ENCODE measurements at regions not wholly inside any gene's neighbourhood (a gene's known extent, or its start where the extent isn't known, plus 50 kb on each side); places are given as distances from the start of the nearest gene placed in this dataset.

DNA sequence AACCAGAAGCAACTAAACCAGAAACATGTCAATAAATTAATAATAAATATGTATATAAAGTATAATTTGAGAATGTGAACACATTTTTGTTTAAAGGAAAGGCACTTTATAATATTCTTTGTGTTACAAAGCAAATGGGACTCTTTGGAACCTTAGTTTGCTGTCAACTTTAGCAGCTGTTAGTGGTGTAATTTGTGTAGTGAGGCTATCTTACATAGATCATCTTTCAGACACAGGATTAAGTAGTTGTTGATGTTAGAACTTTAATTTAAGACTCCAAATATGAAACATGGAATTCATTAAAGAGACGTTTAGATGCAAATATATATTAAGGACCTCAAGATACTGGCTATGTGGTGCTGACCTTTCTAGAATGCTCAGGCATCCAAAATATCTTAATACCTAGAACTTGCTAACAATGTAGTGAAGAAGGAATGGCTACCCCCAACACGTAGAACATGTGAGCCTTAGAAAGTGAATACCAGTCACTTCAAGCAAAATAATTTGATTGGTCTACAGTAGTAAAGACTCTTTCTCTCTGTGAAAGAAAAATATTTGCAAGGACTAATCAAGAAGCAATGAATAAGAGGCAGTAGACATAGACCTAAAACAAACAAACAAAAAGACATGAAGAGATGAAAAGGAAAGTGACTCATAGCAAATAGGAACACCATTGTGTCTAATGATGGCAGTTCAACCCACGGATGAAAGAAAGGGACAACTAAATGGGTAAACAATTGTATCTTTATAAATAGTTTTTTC is 811.4 kb downstream of the USP25 start:
- Histone ChIP-seq H3K27me3 (ENCODE audit: low read depth, low read length) (no peaks in the 10 kb centered on the region), H3K36me3 (replicated peaks; ENCODE audit: low read depth, low read length) (no peaks in the 10 kb centered on the region), H3K4me3 (ENCODE audit: low read length) (no peak overlapping the region), H3K4me2 (ENCODE audit: low read length) (no peak overlapping the region), H3K9me3 (ENCODE audit: insufficient read depth, low read length) (no peaks in the 10 kb centered on the region), H3K79me2 (ENCODE audit: low read length) (no peaks in the 10 kb centered on the region), H3K9ac (ENCODE audit: low read length) (no peak overlapping the region), H4K20me1 (ENCODE audit: insufficient read depth, low read length) (no peaks in the 10 kb centered on the region), H2AFZ (ENCODE audit: low read depth, low read length) (no peak overlapping the region), H3K27ac (ENCODE audit: low read length) (no peak overlapping the region), H3K4me1 (ENCODE audit: low read length) (no peaks in the 10 kb centered on the region)
- no peak for TF ChIP-seq EZH2phosphoT487 (IDR thresholded peaks at IDR 0.05; ENCODE audit: low read depth)

DNA sequence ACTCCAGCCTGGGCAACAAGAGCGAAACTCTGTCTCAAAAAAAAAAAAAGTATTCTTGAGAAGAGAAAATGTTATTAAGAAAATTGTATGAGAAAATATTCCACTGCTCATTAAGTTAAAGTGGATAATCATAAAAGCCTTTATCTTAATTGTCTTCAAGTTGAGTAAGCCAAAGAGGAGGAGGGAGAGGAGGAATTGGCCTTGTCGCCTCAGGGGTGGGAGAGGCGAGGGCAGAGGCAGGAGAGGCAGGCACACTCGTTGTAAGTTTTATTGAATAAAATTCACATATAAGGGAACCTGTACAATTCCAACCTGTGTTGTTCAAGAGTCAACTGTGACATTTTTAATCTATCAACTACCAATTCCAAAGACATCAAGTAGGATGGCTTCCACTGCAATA is 820.3 kb downstream of the USP25 start:
- H3K27me3 ChIP-seq (ENCODE audit: low read depth, low read length) = no peaks in the 10 kb centered on the region
- no peak for TF ChIP-seq EZH2phosphoT487 (IDR thresholded peaks at IDR 0.05; ENCODE audit: low read depth)
- TF ChIP-seq, protein P1, sequence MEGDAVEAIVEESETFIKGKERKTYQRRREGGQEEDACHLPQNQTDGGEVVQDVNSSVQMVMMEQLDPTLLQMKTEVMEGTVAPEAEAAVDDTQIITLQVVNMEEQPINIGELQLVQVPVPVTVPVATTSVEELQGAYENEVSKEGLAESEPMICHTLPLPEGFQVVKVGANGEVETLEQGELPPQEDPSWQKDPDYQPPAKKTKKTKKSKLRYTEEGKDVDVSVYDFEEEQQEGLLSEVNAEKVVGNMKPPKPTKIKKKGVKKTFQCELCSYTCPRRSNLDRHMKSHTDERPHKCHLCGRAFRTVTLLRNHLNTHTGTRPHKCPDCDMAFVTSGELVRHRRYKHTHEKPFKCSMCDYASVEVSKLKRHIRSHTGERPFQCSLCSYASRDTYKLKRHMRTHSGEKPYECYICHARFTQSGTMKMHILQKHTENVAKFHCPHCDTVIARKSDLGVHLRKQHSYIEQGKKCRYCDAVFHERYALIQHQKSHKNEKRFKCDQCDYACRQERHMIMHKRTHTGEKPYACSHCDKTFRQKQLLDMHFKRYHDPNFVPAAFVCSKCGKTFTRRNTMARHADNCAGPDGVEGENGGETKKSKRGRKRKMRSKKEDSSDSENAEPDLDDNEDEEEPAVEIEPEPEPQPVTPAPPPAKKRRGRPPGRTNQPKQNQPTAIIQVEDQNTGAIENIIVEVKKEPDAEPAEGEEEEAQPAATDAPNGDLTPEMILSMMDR (IDR thresholded peaks at IDR 0.05; ENCODE audit: low read depth, low read length) = no peak
- no peaks in the 10 kb centered on the region for H3K4me1 ChIP-seq (ENCODE audit: low read length)
- H3K27ac ChIP-seq (ENCODE audit: low read length) = no peak overlapping the region
- H4K20me1 ChIP-seq (ENCODE audit: insufficient read depth, low read length) = no peaks in the 10 kb centered on the region
- no peaks in the 10 kb centered on the region for H3K36me3 ChIP-seq (replicated peaks; ENCODE audit: low read depth, low read length)
- H3K79me2 ChIP-seq (ENCODE audit: low read length) = no peaks in the 10 kb centered on the region
- no peak overlapping the region for H3K4me2 ChIP-seq (ENCODE audit: low read length)
- H3K4me3 ChIP-seq (ENCODE audit: low read length) = no peak overlapping the region
- no peaks in the 10 kb centered on the region for H3K9me3 ChIP-seq (ENCODE audit: insufficient read depth, low read length)
- no peak overlapping the region for H3K9ac ChIP-seq (ENCODE audit: low read length)
- H2AFZ ChIP-seq (ENCODE audit: low read depth, low read length) = no peak overlapping the region

DNA sequence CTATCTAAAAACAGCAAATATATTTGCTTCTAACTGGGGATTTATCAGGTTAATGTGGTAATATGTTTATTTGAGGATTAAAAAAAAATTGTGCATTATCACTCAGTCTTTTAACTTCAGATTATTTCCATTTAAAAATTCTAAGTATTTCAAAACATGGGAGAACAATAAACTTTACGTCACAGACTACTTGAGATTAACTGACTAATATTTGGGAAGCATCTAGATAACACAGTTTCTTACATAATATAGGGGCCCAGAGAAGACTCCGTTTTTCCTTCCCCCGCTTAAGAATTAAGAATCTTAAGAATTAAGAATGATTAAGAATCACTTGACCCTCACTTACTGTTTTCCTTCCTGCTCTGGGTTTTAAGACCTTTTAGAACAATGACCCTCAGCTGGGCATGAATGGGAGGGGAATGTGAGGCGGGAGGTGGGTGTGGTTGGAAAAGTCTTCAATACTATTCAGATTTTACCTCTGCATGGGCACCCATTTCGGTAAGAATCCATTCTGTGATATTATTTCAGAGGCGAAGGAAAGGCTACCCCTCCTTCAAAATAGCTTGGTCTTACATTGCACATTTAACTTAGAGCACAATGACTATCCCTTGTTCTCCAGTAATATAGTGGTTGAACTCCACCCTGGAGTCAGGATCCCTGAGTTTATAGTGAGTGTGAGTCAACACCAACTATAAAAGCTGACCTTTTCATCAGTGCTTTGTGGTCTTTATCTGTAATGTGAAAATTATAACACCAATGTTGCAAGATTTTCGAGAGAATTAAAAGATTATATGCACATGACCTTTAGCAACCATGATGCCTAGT is 821.3 kb downstream of the USP25 start:
- TF ChIP-seq EZH2phosphoT487 (IDR thresholded peaks at IDR 0.05; ENCODE audit: low read depth) = no peak
- TF ChIP-seq, protein P1 (IDR thresholded peaks at IDR 0.05; ENCODE audit: low read depth, low read length) = no peak

DNA sequence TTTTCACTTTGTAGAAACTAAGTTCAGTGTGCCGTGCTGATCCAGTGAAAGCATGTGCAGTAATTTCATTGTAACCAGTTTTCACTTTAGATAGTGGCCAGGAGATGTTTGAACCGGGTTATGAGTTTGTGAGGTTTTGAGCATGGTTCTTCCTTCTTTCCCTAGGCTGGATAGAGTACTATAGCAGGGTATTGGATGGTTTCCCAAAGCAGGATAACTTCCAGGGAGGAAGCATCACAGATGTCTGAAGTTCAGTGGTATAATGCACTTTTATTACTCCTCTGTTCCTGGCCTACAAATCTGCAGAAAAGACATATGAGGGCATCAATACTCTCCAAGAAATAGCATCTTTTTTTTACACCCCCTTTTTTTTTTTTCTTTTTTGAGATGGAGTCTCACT is 823.1 kb downstream of the USP25 start:
- Histone ChIP-seq H3K27me3 (ENCODE audit: low read depth, low read length) (no peaks in the 10 kb centered on the region), H3K4me2 (ENCODE audit: low read length) (no peak overlapping the region), H3K36me3 (replicated peaks; ENCODE audit: low read depth, low read length) (no peaks in the 10 kb centered on the region), H3K4me3 (ENCODE audit: low read length) (no peak overlapping the region), H2AFZ (ENCODE audit: low read depth, low read length) (no peak overlapping the region), H3K79me2 (ENCODE audit: low read length) (no peaks in the 10 kb centered on the region), H3K9me3 (ENCODE audit: insufficient read depth, low read length) (no peaks in the 10 kb centered on the region), H3K9ac (ENCODE audit: low read length) (no peak overlapping the region), H3K27ac (ENCODE audit: low read length) (no peak overlapping the region), H3K4me1 (ENCODE audit: low read length) (no peaks in the 10 kb centered on the region), H4K20me1 (ENCODE audit: insufficient read depth, low read length) (no peaks in the 10 kb centered on the region)
- TF ChIP-seq, protein P1 (IDR thresholded peaks at IDR 0.05; ENCODE audit: low read depth, low read length) = no peak
- TF ChIP-seq EZH2phosphoT487 (IDR thresholded peaks at IDR 0.05; ENCODE audit: low read depth) = no peak

More for the DNA sequence above, 821.3 kb downstream of the USP25 start:
- Histone ChIP-seq H3K27me3 (ENCODE audit: low read depth, low read length) (no peaks in the 10 kb centered on the region), H3K4me3 (ENCODE audit: low read length) (no peak overlapping the region), H3K9me3 (ENCODE audit: insufficient read depth, low read length) (no peaks in the 10 kb centered on the region), H3K36me3 (replicated peaks; ENCODE audit: low read depth, low read length) (no peaks in the 10 kb centered on the region), H2AFZ (ENCODE audit: low read depth, low read length) (no peak overlapping the region), H3K27ac (ENCODE audit: low read length) (no peak overlapping the region), H3K4me2 (ENCODE audit: low read length) (no peak overlapping the region), H3K9ac (ENCODE audit: low read length) (no peak overlapping the region), H4K20me1 (ENCODE audit: insufficient read depth, low read length) (no peaks in the 10 kb centered on the region), H3K79me2 (ENCODE audit: low read length) (no peaks in the 10 kb centered on the region), H3K4me1 (ENCODE audit: low read length) (no peaks in the 10 kb centered on the region)
